Esophagus squamous epithelium (tissue), 4 donors: ENCODE measurements at regions not wholly inside any gene's neighbourhood (a gene's known extent, or its start where the extent isn't known, plus 50 kb on each side); places are given as distances from the start of the nearest gene placed in this dataset.

Experiments
- POLR2A ChIP-seq, 4 donors: fragments of 450-650 bp; IDR thresholded peaks; one replicate each; pipeline ENCODE4 v1.6.1; 2017; ENCODE audit warnings: antibody characterized with exemption in 4 of 4, mild to moderate bottlenecking in 4 of 4, moderate library complexity in 3 of 4
- TF ChIP-seq, protein P1 (sequence below), 6 experiments: fragments of 450-650 bp in 4 of 6; fragments of 200-600 bp in 2 of 6; sonication (generic) in 2 of 6; IDR thresholded peaks; one replicate each; pipeline ENCODE4 v1.5.1; 2016 to 2019; ENCODE audit warnings: antibody characterized with exemption in 6 of 6, mild to moderate bottlenecking in 4 of 6, moderate library complexity in 4 of 6

DNA sequence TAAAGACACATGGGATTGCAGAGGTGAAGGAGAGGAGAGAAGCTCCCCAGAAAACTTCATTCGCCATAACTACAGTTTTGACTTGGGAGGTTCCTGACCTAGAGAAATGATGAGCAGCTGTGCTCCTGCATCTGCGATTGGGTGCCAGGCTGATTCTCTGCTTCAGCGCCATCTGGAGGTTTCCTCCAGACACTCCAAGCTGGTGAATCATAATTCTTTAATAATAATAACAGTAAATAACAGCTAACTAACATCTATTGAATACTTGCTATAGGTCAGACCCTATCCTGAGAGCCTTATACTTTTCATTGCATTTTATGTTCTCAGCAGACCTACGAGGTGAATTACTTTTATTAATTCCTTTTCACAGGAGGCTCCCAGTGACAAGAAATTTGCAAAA lies 575.8 kb downstream of the TOX3 start:
- TF ChIP-seq, protein P1, sequence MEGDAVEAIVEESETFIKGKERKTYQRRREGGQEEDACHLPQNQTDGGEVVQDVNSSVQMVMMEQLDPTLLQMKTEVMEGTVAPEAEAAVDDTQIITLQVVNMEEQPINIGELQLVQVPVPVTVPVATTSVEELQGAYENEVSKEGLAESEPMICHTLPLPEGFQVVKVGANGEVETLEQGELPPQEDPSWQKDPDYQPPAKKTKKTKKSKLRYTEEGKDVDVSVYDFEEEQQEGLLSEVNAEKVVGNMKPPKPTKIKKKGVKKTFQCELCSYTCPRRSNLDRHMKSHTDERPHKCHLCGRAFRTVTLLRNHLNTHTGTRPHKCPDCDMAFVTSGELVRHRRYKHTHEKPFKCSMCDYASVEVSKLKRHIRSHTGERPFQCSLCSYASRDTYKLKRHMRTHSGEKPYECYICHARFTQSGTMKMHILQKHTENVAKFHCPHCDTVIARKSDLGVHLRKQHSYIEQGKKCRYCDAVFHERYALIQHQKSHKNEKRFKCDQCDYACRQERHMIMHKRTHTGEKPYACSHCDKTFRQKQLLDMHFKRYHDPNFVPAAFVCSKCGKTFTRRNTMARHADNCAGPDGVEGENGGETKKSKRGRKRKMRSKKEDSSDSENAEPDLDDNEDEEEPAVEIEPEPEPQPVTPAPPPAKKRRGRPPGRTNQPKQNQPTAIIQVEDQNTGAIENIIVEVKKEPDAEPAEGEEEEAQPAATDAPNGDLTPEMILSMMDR (IDR thresholded peaks at IDR 0.05), result peak in 2 of 6 experiments; percentile 9 to 46
- no peak for TF ChIP-seq POLR2A (IDR thresholded peaks at IDR 0.05)
